ENCODE measurements at regions not wholly inside any gene's neighbourhood (a gene's known extent, or its start where the extent isn't known, plus 50 kb on each side); places are given as distances from the start of the nearest gene placed in this dataset.
A peak's percentile ranks its signal among the peaks of the same experiment; 100 is the strongest.

- no peak for DNase-seq
These were observed 141.0 kb downstream of the PTPN11 start for GRCh38 chr12:112559784-112560183.

GRCh38 chr12:112564160-112564784 is 145.5 kb downstream of the PTPN11 start:
- no peak for DNase-seq

- DNase-seq = no peak
These were observed 149.9 kb downstream of the PTPN11 start for GRCh38 chr12:112568641-112569040.

- DNase-seq = no peak
These were observed 151.3 kb downstream of the PTPN11 start for GRCh38 chr12:112570096-112570495.

GRCh38 chr12:112573141-112573540 is 154.4 kb downstream of the PTPN11 start:
- no peak for DNase-seq

- no peak for DNase-seq
These were observed 156.3 kb downstream of the PTPN11 start for GRCh38 chr12:112574896-112575558.

- DNase-seq = no peak
These were observed 156.9 kb downstream of the PTPN11 start for GRCh38 chr12:112575559-112576067.

GRCh38 chr12:112577473-112578329 is 159.0 kb downstream of the PTPN11 start:
- DNase-seq = no peak

- no peak for DNase-seq
These were observed 165.5 kb downstream of the PTPN11 start for GRCh38 chr12:112584266-112584722.

GRCh38 chr12:112586148-112586783 is 167.5 kb downstream of the PTPN11 start:
- no peak for DNase-seq

GRCh38 chr12:112589275-112589674 is 170.5 kb downstream of the PTPN11 start:
- DNase-seq = no peak

- DNase-seq = no peak
These were observed 171.5 kb downstream of the PTPN11 start for GRCh38 chr12:112590281-112590680.

- no peak for DNase-seq
These were observed 172.7 kb downstream of the PTPN11 start for GRCh38 chr12:112591488-112591887.

GRCh38 chr12:112595410-112595809 is 176.7 kb downstream of the PTPN11 start:
- DNase-seq = no peak

GRCh38 chr12:112597986-112598385 is 179.2 kb downstream of the PTPN11 start:
- no peak for DNase-seq

- no peak for DNase-seq
These were observed 179.9 kb downstream of the PTPN11 start for GRCh38 chr12:112598626-112599025.

- DNase-seq = no peak
These were observed 181.1 kb downstream of the PTPN11 start for GRCh38 chr12:112599871-112600270.

- no peak for DNase-seq
These were observed 183.4 kb downstream of the PTPN11 start for GRCh38 chr12:112602150-112602549.

- no peak for DNase-seq
These were observed 184.8 kb upstream of the RPH3A start for GRCh38 chr12:112606611-112607365.

- no peak for DNase-seq
These were observed 184.1 kb upstream of the RPH3A start for GRCh38 chr12:112607427-112607826.

GRCh38 chr12:112611908-112612307 is 179.6 kb upstream of the RPH3A start:
- peak in 1 of 2 donors; percentile 17 for DNase-seq

GRCh38 chr12:112615196-112615595 is 176.4 kb upstream of the RPH3A start:
- DNase-seq = no peak

All from hippocampal formation (tissue), 2 donors.